ENCODE measurements at regions not wholly inside any gene's neighbourhood (a gene's known extent, or its start where the extent isn't known, plus 50 kb on each side); places are given as distances from the start of the nearest gene placed in this dataset.

- WGBS (ENCODE audit: extremely low coverage, insufficient coverage, low lambda C conversion rate): no CpG with 5 or more reads among the region's 4 CpGs
- no peaks in the 10 kb centered on the region for H3K27me3 ChIP-seq (ENCODE audit: insufficient read depth, low read length, poor library complexity)
- no peak overlapping the region for H2AK5ac ChIP-seq (ENCODE audit: low read length)
- no peak overlapping the region for H2BK120ac ChIP-seq (ENCODE audit: low read depth, low read length)
- H3K9ac ChIP-seq (ENCODE audit: low read length): no peak overlapping the region
- no peak overlapping the region for H2BK5ac ChIP-seq (ENCODE audit: low read length)
- H3K27ac ChIP-seq (ENCODE audit: low read depth, low read length): no peak overlapping the region
- no peak for DNase-seq
- no peak overlapping the region for H3K4ac ChIP-seq (ENCODE audit: low read depth, low read length)
- H3K4me1 ChIP-seq (ENCODE audit: control insufficient read depth, low read depth, low read length): no peaks in the 10 kb centered on the region
- no peaks in the 10 kb centered on the region for H3K79me1 ChIP-seq (ENCODE audit: low read length)
- no peak overlapping the region for H2BK15ac ChIP-seq (replicated peaks; ENCODE audit: low read depth)
- no peak overlapping the region for H3K18ac ChIP-seq (ENCODE audit: low read length)
- no peaks in the 10 kb centered on the region for H3K36me3 ChIP-seq (ENCODE audit: control insufficient read depth, insufficient read depth, low read length)
- no peak overlapping the region for H3K23ac ChIP-seq (ENCODE audit: low read length)
- H3K56ac ChIP-seq (ENCODE audit: low read length): no peak overlapping the region
- no peak overlapping the region for H4K5ac ChIP-seq (ENCODE audit: low read length)
- no peak overlapping the region for H3K4me3 ChIP-seq (ENCODE audit: low read length)
- H3K79me2 ChIP-seq (ENCODE audit: control insufficient read depth, insufficient read depth, low read length): no peaks in the 10 kb centered on the region
- H3K4me2 ChIP-seq (ENCODE audit: low read length): no peak overlapping the region
- H4K8ac ChIP-seq (ENCODE audit: low read depth, low read length): no peak overlapping the region
These were observed 90.0 kb upstream of the CCDC196 start for GRCh38 chr14:66396164-66396563.

DNA sequence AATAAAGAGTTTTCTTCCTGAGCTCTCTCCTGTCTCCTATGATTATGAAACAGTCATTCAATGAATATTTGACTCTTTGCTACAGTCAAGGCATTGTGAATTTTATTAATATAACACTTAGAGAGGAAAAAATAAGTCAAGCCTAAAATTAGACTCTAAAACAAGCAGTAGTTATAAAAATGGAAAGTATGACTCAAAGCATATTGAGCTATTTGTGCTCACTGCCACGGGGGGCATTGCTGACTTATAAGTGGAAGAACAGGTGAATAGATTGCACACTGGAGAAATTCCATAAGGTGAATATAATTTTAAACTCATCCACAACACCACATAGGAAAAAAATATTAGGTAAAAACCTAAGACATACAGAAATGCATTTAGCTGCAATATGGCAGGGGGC is 87.7 kb upstream of the CCDC196 start:
- H3K4me3 ChIP-seq (ENCODE audit: low read length): no peak overlapping the region
- H3K27ac ChIP-seq (ENCODE audit: low read depth, low read length): no peak overlapping the region
- H3K4me2 ChIP-seq (ENCODE audit: low read length): no peak overlapping the region
- no peak overlapping the region for H3K23ac ChIP-seq (ENCODE audit: low read length)
- no peak overlapping the region for H3K9ac ChIP-seq (ENCODE audit: low read length)
- H3K79me2 ChIP-seq (ENCODE audit: control insufficient read depth, insufficient read depth, low read length): no peaks in the 10 kb centered on the region
- no peaks in the 10 kb centered on the region for H3K27me3 ChIP-seq (ENCODE audit: insufficient read depth, low read length, poor library complexity)
- no peaks in the 10 kb centered on the region for H3K4me1 ChIP-seq (ENCODE audit: control insufficient read depth, low read depth, low read length)
- no peak overlapping the region for H2BK5ac ChIP-seq (ENCODE audit: low read length)
- no peak overlapping the region for H4K8ac ChIP-seq (ENCODE audit: low read depth, low read length)
- no peak overlapping the region for H3K18ac ChIP-seq (ENCODE audit: low read length)
- no CpG with 5 or more reads among the region's 1 CpG for WGBS (ENCODE audit: extremely low coverage, insufficient coverage, low lambda C conversion rate)
- H3K4ac ChIP-seq (ENCODE audit: low read depth, low read length): no peak overlapping the region
- no peak overlapping the region for H2BK15ac ChIP-seq (replicated peaks; ENCODE audit: low read depth)
- H4K5ac ChIP-seq (ENCODE audit: low read length): no peak overlapping the region
- H3K56ac ChIP-seq (ENCODE audit: low read length): no peak overlapping the region
- no peaks in the 10 kb centered on the region for H3K36me3 ChIP-seq (ENCODE audit: control insufficient read depth, insufficient read depth, low read length)
- H3K79me1 ChIP-seq (ENCODE audit: low read length): no peaks in the 10 kb centered on the region
- no peak for DNase-seq
- no peak overlapping the region for H2BK120ac ChIP-seq (ENCODE audit: low read depth, low read length)
- no peak overlapping the region for H2AK5ac ChIP-seq (ENCODE audit: low read length)

GRCh38 chr14:66401449-66402095 is 84.6 kb upstream of the CCDC196 start:
- Histone ChIP-seq H3K9ac (ENCODE audit: low read length) (no peak overlapping the region), H3K18ac (ENCODE audit: low read length) (no peak overlapping the region), H3K23ac (ENCODE audit: low read length) (no peak overlapping the region), H3K4ac (ENCODE audit: low read depth, low read length) (no peak overlapping the region), H2BK5ac (ENCODE audit: low read length) (no peak overlapping the region), H3K79me2 (ENCODE audit: control insufficient read depth, insufficient read depth, low read length) (no peaks in the 10 kb centered on the region), H4K5ac (ENCODE audit: low read length) (no peak overlapping the region), H2BK15ac (replicated peaks; ENCODE audit: low read depth) (no peak overlapping the region), H3K36me3 (ENCODE audit: control insufficient read depth, insufficient read depth, low read length) (no peaks in the 10 kb centered on the region), H4K8ac (ENCODE audit: low read depth, low read length) (no peak overlapping the region), H3K4me1 (ENCODE audit: control insufficient read depth, low read depth, low read length) (no peaks in the 10 kb centered on the region), H3K27me3 (ENCODE audit: insufficient read depth, low read length, poor library complexity) (no peaks in the 10 kb centered on the region), H2BK120ac (ENCODE audit: low read depth, low read length) (no peak overlapping the region), H2AK5ac (ENCODE audit: low read length) (no peak overlapping the region), H3K27ac (ENCODE audit: low read depth, low read length) (no peak overlapping the region), H3K4me2 (ENCODE audit: low read length) (no peak overlapping the region), H3K56ac (ENCODE audit: low read length) (no peak overlapping the region), H3K79me1 (ENCODE audit: low read length) (no peaks in the 10 kb centered on the region), H3K4me3 (ENCODE audit: low read length) (no peak overlapping the region)
- DNase-seq: no peak
- WGBS (ENCODE audit: extremely low coverage, insufficient coverage, low lambda C conversion rate): no CpG with 5 or more reads among the region's 1 CpG

DNA sequence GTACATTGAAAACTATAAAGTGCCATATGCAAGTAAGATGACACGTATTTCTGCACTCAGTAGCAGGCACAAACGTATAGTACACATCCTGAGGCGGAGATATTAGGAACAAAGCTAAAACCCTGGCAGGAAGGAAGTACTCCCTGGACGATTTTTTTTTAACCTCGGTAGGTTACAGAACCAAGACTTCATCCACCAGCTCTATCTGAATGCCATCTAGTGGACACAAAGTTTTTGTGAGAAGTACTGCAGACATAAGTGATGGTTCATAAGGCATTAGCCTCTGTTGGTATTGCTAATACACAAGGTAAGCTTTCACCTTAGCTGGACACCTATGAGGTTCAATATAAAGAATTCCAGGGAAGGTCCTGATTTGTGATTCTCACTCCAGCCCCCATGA is 83.0 kb upstream of the CCDC196 start:
- Histone ChIP-seq H3K27ac (ENCODE audit: low read depth, low read length) (no peak overlapping the region), H3K36me3 (ENCODE audit: control insufficient read depth, insufficient read depth, low read length) (no peaks in the 10 kb centered on the region), H2BK15ac (replicated peaks; ENCODE audit: low read depth) (no peak overlapping the region), H3K4me2 (ENCODE audit: low read length) (no peak overlapping the region), H4K5ac (ENCODE audit: low read length) (no peak overlapping the region), H3K4me3 (ENCODE audit: low read length) (no peak overlapping the region), H3K23ac (ENCODE audit: low read length) (no peak overlapping the region), H3K9ac (ENCODE audit: low read length) (no peak overlapping the region), H3K4ac (ENCODE audit: low read depth, low read length) (no peak overlapping the region), H3K79me2 (ENCODE audit: control insufficient read depth, insufficient read depth, low read length) (no peaks in the 10 kb centered on the region), H3K27me3 (ENCODE audit: insufficient read depth, low read length, poor library complexity) (no peaks in the 10 kb centered on the region), H3K79me1 (ENCODE audit: low read length) (no peaks in the 10 kb centered on the region), H3K56ac (ENCODE audit: low read length) (no peak overlapping the region), H4K8ac (ENCODE audit: low read depth, low read length) (no peak overlapping the region), H2AK5ac (ENCODE audit: low read length) (no peak overlapping the region), H2BK5ac (ENCODE audit: low read length) (no peak overlapping the region), H3K4me1 (ENCODE audit: control insufficient read depth, low read depth, low read length) (no peaks in the 10 kb centered on the region), H3K18ac (ENCODE audit: low read length) (no peak overlapping the region), H2BK120ac (ENCODE audit: low read depth, low read length) (no peak overlapping the region)
- peak; percentile 54 for DNase-seq
- no CpG with 5 or more reads among the region's 5 CpGs for WGBS (ENCODE audit: extremely low coverage, insufficient coverage, low lambda C conversion rate)

- Histone ChIP-seq H3K79me2 (ENCODE audit: control insufficient read depth, insufficient read depth, low read length) (no peaks in the 10 kb centered on the region), H3K27ac (ENCODE audit: low read depth, low read length) (no peak overlapping the region), H3K4ac (ENCODE audit: low read depth, low read length) (no peak overlapping the region), H3K4me2 (ENCODE audit: low read length) (no peak overlapping the region), H2BK15ac (replicated peaks; ENCODE audit: low read depth) (no peak overlapping the region), H4K5ac (ENCODE audit: low read length) (no peak overlapping the region), H3K36me3 (ENCODE audit: control insufficient read depth, insufficient read depth, low read length) (no peaks in the 10 kb centered on the region), H2AK5ac (ENCODE audit: low read length) (no peak overlapping the region), H3K4me1 (ENCODE audit: control insufficient read depth, low read depth, low read length) (no peaks in the 10 kb centered on the region), H2BK120ac (ENCODE audit: low read depth, low read length) (no peak overlapping the region), H3K9ac (ENCODE audit: low read length) (no peak overlapping the region), H3K23ac (ENCODE audit: low read length) (no peak overlapping the region), H3K56ac (ENCODE audit: low read length) (no peak overlapping the region), H3K18ac (ENCODE audit: low read length) (no peak overlapping the region), H3K4me3 (ENCODE audit: low read length) (no peak overlapping the region), H4K8ac (ENCODE audit: low read depth, low read length) (no peak overlapping the region), H3K27me3 (ENCODE audit: insufficient read depth, low read length, poor library complexity) (no peaks in the 10 kb centered on the region), H2BK5ac (ENCODE audit: low read length) (no peak overlapping the region), H3K79me1 (ENCODE audit: low read length) (no peaks in the 10 kb centered on the region)
- no peak for DNase-seq
- no CpG with 5 or more reads among the region's 3 CpGs for WGBS (ENCODE audit: extremely low coverage, insufficient coverage, low lambda C conversion rate)
These were observed 82.1 kb upstream of the CCDC196 start for GRCh38 chr14:66404051-66404545.

- no CpG with 5 or more reads among the region's 1 CpG for whole genome bisulfite sequencing (ENCODE audit: extremely low coverage, insufficient coverage, low lambda C conversion rate)
- Histone ChIP-seq H3K27me3 (ENCODE audit: insufficient read depth, low read length, poor library complexity) (no peaks in the 10 kb centered on the region), H3K9ac (ENCODE audit: low read length) (no peak overlapping the region), H3K4me1 (ENCODE audit: control insufficient read depth, low read depth, low read length) (no peaks in the 10 kb centered on the region), H2BK15ac (replicated peaks; ENCODE audit: low read depth) (no peak overlapping the region), H2BK5ac (ENCODE audit: low read length) (no peak overlapping the region), H3K79me1 (ENCODE audit: low read length) (no peaks in the 10 kb centered on the region), H3K79me2 (ENCODE audit: control insufficient read depth, insufficient read depth, low read length) (no peaks in the 10 kb centered on the region), H2AK5ac (ENCODE audit: low read length) (no peak overlapping the region), H3K18ac (ENCODE audit: low read length) (no peak overlapping the region), H4K8ac (ENCODE audit: low read depth, low read length) (no peak overlapping the region), H3K23ac (ENCODE audit: low read length) (no peak overlapping the region), H3K27ac (ENCODE audit: low read depth, low read length) (no peak overlapping the region), H2BK120ac (ENCODE audit: low read depth, low read length) (no peak overlapping the region), H3K4me2 (ENCODE audit: low read length) (no peak overlapping the region), H3K4ac (ENCODE audit: low read depth, low read length) (no peak overlapping the region), H3K4me3 (ENCODE audit: low read length) (no peak overlapping the region), H4K5ac (ENCODE audit: low read length) (no peak overlapping the region), H3K36me3 (ENCODE audit: control insufficient read depth, insufficient read depth, low read length) (no peaks in the 10 kb centered on the region), H3K56ac (ENCODE audit: low read length) (no peak overlapping the region)
- peak; percentile 78 for DNase-seq
These were observed 81.0 kb upstream of the CCDC196 start for GRCh38 chr14:66405158-66405557.

Data from mesendoderm (in vitro differentiated cells).